GM12878 (cell line): ENCODE measurements at regions not wholly inside any gene's neighbourhood (a gene's known extent, or its start where the extent isn't known, plus 50 kb on each side); places are given as distances from the start of the nearest gene placed in this dataset.

Source experiments
- ATAC-seq: fragments of 200-7000 bp; cut with Tn5 transposase; 3 replicates; pipeline ENCODE4 v1.9.1; 2020; ENCODE audit warnings: mild to moderate bottlenecking, moderate library complexity
- BruUV-seq: library from RNA; stranded (reverse); fragments of 400-500 nt; replicated peaks from 2 replicates; lab custom pipeline; 2021; lab: Mats Ljungman, UMichigan
- CTCF ChIA-PET: fragments of 300-600 bp; sonication (Branson Sonifier 250); formaldehyde crosslinking; extraction: SDS; loops from one replicate; lab custom pipeline; 2021; ENCODE audit warnings: inconsistent platforms; lab: Yijun Ruan, JAX
- POLR2A ChIA-PET: fragments of 350-600 bp; formaldehyde crosslinking; extraction: SDS; loops from one replicate; lab custom pipeline; 2021; ENCODE audit warnings: inconsistent platforms; lab: Charles Lee
- RAD21 ChIA-PET: fragments of 300-600 bp; sonication (Branson Sonifier 250); formaldehyde crosslinking; loops from one replicate; lab custom pipeline; 2023; ENCODE audit warnings: antibody characterized with exemption; ENCODE audit not compliant: unreplicated experiment; lab: Charles Lee
- SMC1A ChIA-PET: fragments of 300-600 bp; sonication (Branson Sonifier 250); formaldehyde crosslinking; loops from one replicate; lab custom pipeline; 2023; ENCODE audit not compliant: unreplicated experiment, uncharacterized antibody; lab: Charles Lee
- DNase-seq: peaks from one replicate; pipeline ENCODE4 v3.0.0-alpha.2; 2011; ENCODE audit warnings: low read depth, low spot score
- FAIRE-seq: peaks from 3 replicates; lab custom pipeline; 2011; peaks lifted over from hg19 to GRCh38; lab: Jason Lieb, UNC
- H2AFZ ChIP-seq: 2 replicates; pipeline ENCODE4 v1.6.0; 2011; ENCODE audit warnings: low read depth, low read length, control low read depth; ENCODE audit not compliant: control insufficient read depth
- H3K27ac ChIP-seq: 2 replicates; pipeline ENCODE4 v1.5.1; 2011; ENCODE audit warnings: control low read depth; ENCODE audit not compliant: control insufficient read depth, insufficient read depth
- H3K27me3 ChIP-seq, 2 experiments: replicated peaks in 1 of 2; 2 replicates each; pipeline versions ENCODE4 v1.6.0 to v1.6.1; 2011; ENCODE audit warnings: low read length in 1 of 2; ENCODE audit not compliant: control insufficient read depth in 2 of 2, insufficient read depth in 2 of 2
- H3K36me3 ChIP-seq, 2 experiments: 2 replicates each; pipeline ENCODE4 v1.5.1; 2011; ENCODE audit warnings: low read length in 1 of 2; ENCODE audit not compliant: control insufficient read depth in 2 of 2, insufficient read depth in 2 of 2
- H3K4me1 ChIP-seq: 2 replicates; pipeline ENCODE4 v1.6.1; 2011; ENCODE audit warnings: mild to moderate bottlenecking, low read length, moderate library complexity, mixed read lengths; ENCODE audit not compliant: control insufficient read depth, insufficient read depth
- H3K4me2 ChIP-seq: 2 replicates; pipeline ENCODE4 v1.6.0; 2011; ENCODE audit warnings: control low read depth; ENCODE audit not compliant: control insufficient read depth, insufficient read depth
- H3K4me3 ChIP-seq: fragments of 200-600 bp; sonication (generic); 2 replicates; pipeline ENCODE4 v1.5.1; 2016
- H3K79me2 ChIP-seq: 2 replicates; pipeline ENCODE4 v1.6.0; 2011; ENCODE audit warnings: low read length; ENCODE audit not compliant: control insufficient read depth, insufficient read depth
- H3K9ac ChIP-seq: 2 replicates; pipeline ENCODE4 v1.8.0; 2011; ENCODE audit warnings: low read length, control low read depth, mixed read lengths; ENCODE audit not compliant: control insufficient read depth, insufficient read depth
- H3K9me3 ChIP-seq: replicated peaks from 3 replicates; pipeline ENCODE4 v1.5.1; 2011; ENCODE audit warnings: mild to moderate bottlenecking, low read length; ENCODE audit not compliant: control insufficient read depth, insufficient read depth
- H4K20me1 ChIP-seq: 2 replicates; pipeline ENCODE4 v1.6.0; 2011; ENCODE audit not compliant: control insufficient read depth, insufficient read depth
- FOS ChIP-seq: IDR thresholded peaks from 3 replicates; pipeline ENCODE4 v1.6.1; 2011; ENCODE audit warnings: borderline replicate concordance; ENCODE audit not compliant: insufficient read length; ENCODE audit errors: extremely low read depth
- IKZF2 ChIP-seq, 2 experiments: fragments of 450-650 bp; IDR thresholded peaks; 2 replicates each; pipeline ENCODE4 v1.6.1; 2017; ENCODE audit warnings: mild to moderate bottlenecking in 2 of 2, moderate library complexity in 2 of 2
- JUNB ChIP-seq: IDR thresholded peaks from 2 replicates; pipeline ENCODE4 v1.6.1; 2016; ENCODE audit warnings: antibody characterized with exemption, mild to moderate bottlenecking
- NRF1 ChIP-seq: conservative IDR thresholded peaks from 2 replicates; pipeline ENCODE4 v1.6.1; 2011; ENCODE audit warnings: mild to moderate bottlenecking, low read depth, low read length, improper control_type of control experiment
- PRDM15 ChIP-seq: fragments of 450-650 bp; formaldehyde crosslinking; IDR thresholded peaks from 2 replicates; pipeline ENCODE4 v1.4.0; 2020; ENCODE audit warnings: mild to moderate bottlenecking, moderate library complexity
- WGBS: methylation state at CpG from one replicate; pipeline ENCODE4 v1.1.6; 2016; ENCODE audit warnings: low lambda C conversion rate; ENCODE audit not compliant: insufficient replicate concordance, insufficient coverage; ENCODE audit errors: missing lambda C conversion rate; 5-methylcytosine and 5-hydroxymethylcytosine counted together
- in situ Hi-C: fragments of 300-500 bp; cut with MboI; formaldehyde crosslinking; loops from 9 replicates; pipeline ENCODE4 v1.14.3; 2018; ENCODE audit warnings: mixed read lengths
- intact Hi-C: fragments of 100-400 bp; cut with micrococcal nuclease; formaldehyde crosslinking; loops from one replicate; pipeline ENCODE4 v1.14.2; 2022; ENCODE audit not compliant: unreplicated experiment

DNA sequence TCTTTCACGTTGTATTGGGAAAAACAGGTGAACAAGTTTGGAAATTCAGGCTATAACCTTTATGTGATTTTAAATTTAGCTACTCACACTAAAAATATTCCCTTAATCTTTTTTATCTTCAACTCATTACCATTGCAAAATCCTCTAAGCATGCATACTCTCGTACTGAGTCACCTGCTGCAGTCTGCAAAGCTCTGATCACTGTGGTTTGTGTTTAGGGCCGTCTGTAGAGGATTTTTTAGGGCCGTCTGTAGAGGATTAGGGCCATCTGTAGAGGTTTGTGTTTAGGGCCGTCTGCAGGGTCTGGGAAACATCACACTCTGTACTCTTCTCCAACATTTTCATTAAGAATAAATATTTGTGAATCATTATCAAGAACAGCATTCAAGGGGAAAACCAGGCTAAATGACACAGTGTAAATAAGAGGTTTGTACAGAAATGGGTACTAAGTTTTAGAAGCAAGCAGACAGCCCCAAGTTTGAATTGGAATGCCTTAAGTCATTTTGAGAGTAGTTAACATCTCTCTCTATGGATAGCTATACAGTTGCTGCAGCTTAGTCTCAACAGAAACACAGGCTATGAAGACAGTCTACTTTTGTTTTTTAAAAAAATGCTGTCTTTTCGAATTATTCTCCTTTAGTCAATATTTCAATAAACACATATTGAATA lies 155.0 kb upstream of the TSLP start:
- ATAC-seq (peak; percentile 90), FAIRE-seq (no peak), DNase-seq (no peak)
- Histone ChIP-seq H4K20me1 (no peaks in the 10 kb centered on the region), H3K4me2 (no peak overlapping the region), H3K27me3 (no peaks in the 10 kb centered on the region), H3K36me3 (no peaks in the 10 kb centered on the region), H3K4me3 (no peak overlapping the region), H3K4me1 (no peaks in the 10 kb centered on the region), H3K27ac (no peak overlapping the region), H2AFZ (no peak overlapping the region), H3K79me2 (no peaks in the 10 kb centered on the region), H3K9me3 (no peaks in the 10 kb centered on the region), H3K9ac (no peak overlapping the region)
- ChIA-PET POLR2A (no interaction called here), RAD21 (no interaction called here), SMC1A (interaction anchor here (1.1 kb wide), 1 partner anchor 61 kb away, joined by 3 read pairs; no protein-coding TSS in a partner anchor), CTCF (no interaction called here)
- intact Hi-C loops (no loop called here), in situ Hi-C loops (no loop called here)
- 2% methylated on average over 6 of the region's 6 CpGs for WGBS
- BruUV-seq = no TSS peak
- TF ChIP-seq PRDM15 (CRISPR knock-in tag) = no peak
- no peak for TF ChIP-seq FOS
- TF ChIP-seq JUNB = 0 out of 2 replicates have a peak, but pooled peaks have one; percentile 9
- no peak for TF ChIP-seq IKZF2 (IDR thresholded peaks at IDR 0.05)
- no peak for TF ChIP-seq NRF1
